Fibroblast of villous mesenchyme (primary cell): ENCODE measurements at regions not wholly inside any gene's neighbourhood (a gene's known extent, or its start where the extent isn't known, plus 50 kb on each side); places are given as distances from the start of the nearest gene placed in this dataset.
A peak's percentile ranks its signal among the peaks of the same experiment; 100 is the strongest.

ENCODE experiments used
- DNase-seq: peaks from one replicate; pipeline ENCODE4 v3.0.0-alpha.2; 2010; ENCODE audit warnings: low read depth
- H3K4me3 ChIP-seq: 2 replicates; pipeline ENCODE4 v1.5.1; 2011; ENCODE audit warnings: low read depth, mild to moderate bottlenecking, low read length
- TF ChIP-seq, protein P1 (sequence below): IDR thresholded peaks from 2 replicates; pipeline ENCODE4 v1.5.1; 2012; ENCODE audit warnings: low read depth, mild to moderate bottlenecking, low read length; ENCODE audit not compliant: insufficient read depth

DNA sequence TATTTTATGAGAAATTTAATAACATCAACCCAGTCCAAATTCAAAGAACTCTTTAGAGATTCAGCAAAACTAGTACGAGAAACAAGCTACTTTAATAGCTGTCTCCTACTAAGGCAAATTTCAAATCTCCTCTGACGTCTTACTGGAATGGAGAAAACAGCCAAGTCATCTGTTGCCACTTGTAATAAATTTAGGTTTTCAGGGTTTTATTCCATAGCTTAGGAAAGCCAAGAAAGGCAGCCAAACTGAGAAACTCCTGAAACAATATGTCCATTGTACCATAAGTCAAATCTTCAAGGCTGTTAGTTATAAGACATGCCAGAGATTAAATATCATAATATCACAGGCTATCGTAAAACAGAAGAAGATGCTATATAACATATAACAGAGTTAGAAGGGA lies 524.6 kb upstream of the SETBP1 start:
- TF ChIP-seq, protein P1, sequence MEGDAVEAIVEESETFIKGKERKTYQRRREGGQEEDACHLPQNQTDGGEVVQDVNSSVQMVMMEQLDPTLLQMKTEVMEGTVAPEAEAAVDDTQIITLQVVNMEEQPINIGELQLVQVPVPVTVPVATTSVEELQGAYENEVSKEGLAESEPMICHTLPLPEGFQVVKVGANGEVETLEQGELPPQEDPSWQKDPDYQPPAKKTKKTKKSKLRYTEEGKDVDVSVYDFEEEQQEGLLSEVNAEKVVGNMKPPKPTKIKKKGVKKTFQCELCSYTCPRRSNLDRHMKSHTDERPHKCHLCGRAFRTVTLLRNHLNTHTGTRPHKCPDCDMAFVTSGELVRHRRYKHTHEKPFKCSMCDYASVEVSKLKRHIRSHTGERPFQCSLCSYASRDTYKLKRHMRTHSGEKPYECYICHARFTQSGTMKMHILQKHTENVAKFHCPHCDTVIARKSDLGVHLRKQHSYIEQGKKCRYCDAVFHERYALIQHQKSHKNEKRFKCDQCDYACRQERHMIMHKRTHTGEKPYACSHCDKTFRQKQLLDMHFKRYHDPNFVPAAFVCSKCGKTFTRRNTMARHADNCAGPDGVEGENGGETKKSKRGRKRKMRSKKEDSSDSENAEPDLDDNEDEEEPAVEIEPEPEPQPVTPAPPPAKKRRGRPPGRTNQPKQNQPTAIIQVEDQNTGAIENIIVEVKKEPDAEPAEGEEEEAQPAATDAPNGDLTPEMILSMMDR, result no peak
- no peak for DNase-seq
- H3K4me3 ChIP-seq, result no peak overlapping the region

- DNase-seq, result no peak
- no peak overlapping the region for H3K4me3 ChIP-seq
- TF ChIP-seq, protein P1, result no peak
Measured at GRCh38 chr18:44156776-44157335, 523.8 kb upstream of the SETBP1 start.

GRCh38 chr18:44170208-44170880 lies 510.3 kb upstream of the SETBP1 start:
- H3K4me3 ChIP-seq, result no peak overlapping the region
- DNase-seq, result peak; percentile 12
- TF ChIP-seq, protein P1, result no peak

GRCh38 chr18:44171301-44171700 lies 509.4 kb upstream of the SETBP1 start:
- no peak overlapping the region for H3K4me3 ChIP-seq
- no peak for DNase-seq
- TF ChIP-seq, protein P1, result no peak

DNA sequence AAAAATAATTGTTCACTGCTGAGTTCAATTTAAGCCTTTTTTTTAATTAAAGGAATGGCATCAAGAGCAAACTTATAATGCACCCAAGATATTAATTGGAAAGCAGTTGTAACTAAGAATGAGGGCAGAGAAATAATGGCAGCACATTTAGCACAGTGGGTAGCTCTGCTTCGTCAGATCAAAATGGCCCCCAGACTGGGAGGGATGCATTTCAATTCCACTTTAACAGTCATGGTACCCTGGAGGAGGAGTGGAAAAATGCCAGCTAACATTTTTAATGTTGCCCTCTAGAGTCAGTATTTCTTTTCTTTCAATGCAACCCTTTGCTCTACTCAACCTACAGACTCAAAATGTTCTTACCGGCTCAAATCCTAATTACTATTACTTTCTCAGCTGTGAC lies 504.8 kb upstream of the SETBP1 start:
- no peak overlapping the region for H3K4me3 ChIP-seq
- TF ChIP-seq, protein P1, result no peak
- no peak for DNase-seq

GRCh38 chr18:44178476-44178875 lies 502.2 kb upstream of the SETBP1 start:
- TF ChIP-seq, protein P1, result no peak
- no peak for DNase-seq
- H3K4me3 ChIP-seq, result no peak overlapping the region

DNA sequence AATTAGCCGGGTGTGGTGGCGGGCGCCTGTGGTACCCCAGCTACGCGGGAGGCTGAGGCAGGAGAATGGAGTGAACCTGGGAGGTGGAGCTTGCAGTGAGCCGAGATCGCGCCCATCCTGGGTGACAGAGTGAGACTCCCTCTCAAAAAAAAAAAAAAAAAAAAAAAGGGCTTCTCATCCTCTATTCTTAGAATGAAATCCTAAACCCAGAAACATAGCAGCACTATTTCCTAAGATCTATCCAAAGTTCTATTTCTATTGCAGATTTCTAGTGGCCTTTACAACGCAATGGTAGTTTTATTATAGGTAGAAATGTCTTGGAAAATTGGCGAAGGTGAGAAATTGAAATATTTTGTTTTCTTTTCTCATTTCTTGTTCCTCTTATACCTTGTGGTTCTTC lies 501.0 kb upstream of the SETBP1 start:
- DNase-seq, result no peak
- H3K4me3 ChIP-seq, result no peak overlapping the region
- TF ChIP-seq, protein P1, result no peak
